ENCODE measurements at regions not wholly inside any gene's neighbourhood (a gene's known extent, or its start where the extent isn't known, plus 50 kb on each side); places are given as distances from the start of the nearest gene placed in this dataset.

DNA sequence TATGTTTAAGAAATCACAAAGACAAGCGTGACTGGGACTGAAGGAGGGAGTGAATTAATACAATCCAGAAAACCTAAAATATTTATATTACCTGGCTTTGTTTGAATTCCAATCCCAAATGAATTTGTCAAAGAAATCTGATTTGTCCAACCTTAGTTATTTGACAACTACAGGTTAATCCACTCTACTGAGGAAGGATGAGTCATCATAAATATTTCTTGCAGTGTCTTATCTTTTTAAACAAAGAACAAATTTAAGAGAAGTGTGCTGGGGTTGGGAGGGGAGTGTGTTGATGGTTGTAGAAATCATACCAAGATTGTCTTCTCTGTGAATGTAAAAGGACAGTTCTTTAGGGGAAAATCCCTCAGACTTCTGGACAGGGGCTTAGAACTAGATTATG is 1106.3 kb upstream of the SLC39A10 start:
- H3K27ac ChIP-seq (ENCODE audit: low read length), result no peak overlapping the region
- no peak for DNase-seq
- no peaks in the 10 kb centered on the region for H3K79me2 ChIP-seq (ENCODE audit: low read length)

DNA sequence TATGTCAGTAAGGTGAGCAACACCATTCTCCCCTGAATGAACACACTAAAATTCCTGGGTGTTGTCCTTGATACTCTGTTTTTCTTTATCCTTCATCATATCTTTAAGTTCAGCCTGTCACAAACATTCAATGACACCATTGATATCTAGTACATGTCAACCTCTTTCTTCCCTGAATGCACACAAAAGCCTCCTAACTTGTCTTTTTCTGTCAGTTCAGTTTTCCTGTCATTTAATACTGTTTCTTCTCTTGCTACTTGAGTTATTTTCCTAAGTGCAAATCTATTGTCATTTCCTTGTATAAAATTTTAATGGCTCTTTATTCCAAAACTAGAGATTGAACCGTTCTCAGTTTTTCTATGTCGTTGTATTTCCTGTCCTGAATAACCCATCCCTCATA is 1107.6 kb upstream of the SLC39A10 start:
- no peaks in the 10 kb centered on the region for H4K20me1 ChIP-seq (ENCODE audit: insufficient read depth, low read length)
- no peaks in the 10 kb centered on the region for H3K27me3 ChIP-seq (replicated peaks; ENCODE audit: insufficient read depth, low read length)
- no peak overlapping the region for H3K9ac ChIP-seq (ENCODE audit: low read length)
- no peak overlapping the region for H3K4me2 ChIP-seq (ENCODE audit: low read depth, low read length)
- no peak for DNase-seq
- H2AFZ ChIP-seq (ENCODE audit: low read length), result no peak overlapping the region
- no peaks in the 10 kb centered on the region for H3K4me1 ChIP-seq (ENCODE audit: low read length)
- H3K9me3 ChIP-seq (replicated peaks; ENCODE audit: insufficient read depth, low read length), result no peaks in the 10 kb centered on the region
- H3K9me2 ChIP-seq (replicated peaks; ENCODE audit: insufficient read depth, low read length), result no peaks in the 10 kb centered on the region
- no peaks in the 10 kb centered on the region for H3K79me2 ChIP-seq (ENCODE audit: low read length)
- H3K27ac ChIP-seq (ENCODE audit: low read length), result no peak overlapping the region
- H3K36me3 ChIP-seq (replicated peaks; ENCODE audit: insufficient read depth, low read length), result no peaks in the 10 kb centered on the region
- H3K4me3 ChIP-seq (ENCODE audit: low read length), result no peak overlapping the region
- no peaks in the 10 kb centered on the region for H3F3A ChIP-seq (ENCODE audit: insufficient read depth, low read length)
- TF ChIP-seq EZH2 (optimal IDR thresholded peaks at IDR 0.05; ENCODE audit: low read depth, low read length) (no peak), EZH2phosphoT487 (IDR thresholded peaks at IDR 0.05; ENCODE audit: low read length) (no peak)
- TF ChIP-seq, protein P1, sequence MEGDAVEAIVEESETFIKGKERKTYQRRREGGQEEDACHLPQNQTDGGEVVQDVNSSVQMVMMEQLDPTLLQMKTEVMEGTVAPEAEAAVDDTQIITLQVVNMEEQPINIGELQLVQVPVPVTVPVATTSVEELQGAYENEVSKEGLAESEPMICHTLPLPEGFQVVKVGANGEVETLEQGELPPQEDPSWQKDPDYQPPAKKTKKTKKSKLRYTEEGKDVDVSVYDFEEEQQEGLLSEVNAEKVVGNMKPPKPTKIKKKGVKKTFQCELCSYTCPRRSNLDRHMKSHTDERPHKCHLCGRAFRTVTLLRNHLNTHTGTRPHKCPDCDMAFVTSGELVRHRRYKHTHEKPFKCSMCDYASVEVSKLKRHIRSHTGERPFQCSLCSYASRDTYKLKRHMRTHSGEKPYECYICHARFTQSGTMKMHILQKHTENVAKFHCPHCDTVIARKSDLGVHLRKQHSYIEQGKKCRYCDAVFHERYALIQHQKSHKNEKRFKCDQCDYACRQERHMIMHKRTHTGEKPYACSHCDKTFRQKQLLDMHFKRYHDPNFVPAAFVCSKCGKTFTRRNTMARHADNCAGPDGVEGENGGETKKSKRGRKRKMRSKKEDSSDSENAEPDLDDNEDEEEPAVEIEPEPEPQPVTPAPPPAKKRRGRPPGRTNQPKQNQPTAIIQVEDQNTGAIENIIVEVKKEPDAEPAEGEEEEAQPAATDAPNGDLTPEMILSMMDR (IDR thresholded peaks at IDR 0.05; ENCODE audit: low read length), result no peak

More for the DNA sequence above, 1106.3 kb upstream of the SLC39A10 start:
- no peaks in the 10 kb centered on the region for H3K9me3 ChIP-seq (replicated peaks; ENCODE audit: insufficient read depth, low read length)
- H3K4me1 ChIP-seq (ENCODE audit: low read length), result no peaks in the 10 kb centered on the region
- H3K9me2 ChIP-seq (replicated peaks; ENCODE audit: insufficient read depth, low read length), result no peaks in the 10 kb centered on the region
- H3K4me3 ChIP-seq (ENCODE audit: low read length), result no peak overlapping the region
- no peaks in the 10 kb centered on the region for H3K27me3 ChIP-seq (replicated peaks; ENCODE audit: insufficient read depth, low read length)
- no peaks in the 10 kb centered on the region for H3K36me3 ChIP-seq (replicated peaks; ENCODE audit: insufficient read depth, low read length)
- TF ChIP-seq EZH2 (optimal IDR thresholded peaks at IDR 0.05; ENCODE audit: low read depth, low read length), result no peak
- TF ChIP-seq, protein P1 (IDR thresholded peaks at IDR 0.05; ENCODE audit: low read length), result no peak
- TF ChIP-seq EZH2phosphoT487 (IDR thresholded peaks at IDR 0.05; ENCODE audit: low read length), result no peak
- no peak overlapping the region for H2AFZ ChIP-seq (ENCODE audit: low read length)
- H3K4me2 ChIP-seq (ENCODE audit: low read depth, low read length), result no peak overlapping the region
- no peak overlapping the region for H3K9ac ChIP-seq (ENCODE audit: low read length)
- H4K20me1 ChIP-seq (ENCODE audit: insufficient read depth, low read length), result no peaks in the 10 kb centered on the region
- no peaks in the 10 kb centered on the region for H3F3A ChIP-seq (ENCODE audit: insufficient read depth, low read length)

DNA sequence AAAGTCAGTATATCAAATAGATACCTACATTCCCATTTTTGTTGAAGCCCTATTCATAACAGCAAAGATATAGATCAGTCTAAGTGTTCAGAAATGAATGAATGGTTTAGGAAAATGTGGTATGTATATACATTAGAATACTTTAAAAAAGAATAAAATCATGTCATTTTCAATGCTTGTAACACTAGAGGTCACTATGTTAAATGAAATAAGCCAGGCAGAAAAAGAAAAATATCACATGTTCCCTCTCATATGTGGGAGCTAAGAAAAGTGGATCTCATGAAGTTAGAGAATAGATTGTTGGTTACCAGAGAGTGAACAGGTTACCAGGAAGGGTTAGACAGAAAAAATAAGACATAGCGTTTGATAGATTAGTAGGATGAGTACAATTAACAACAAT is 1111.0 kb upstream of the SLC39A10 start:
- H3K79me2 ChIP-seq (ENCODE audit: low read length), result no peaks in the 10 kb centered on the region
- peak; percentile 38 for DNase-seq
- H3K9ac ChIP-seq (ENCODE audit: low read length), result no peak overlapping the region
- no peaks in the 10 kb centered on the region for H3K4me1 ChIP-seq (ENCODE audit: low read length)
- H3K9me3 ChIP-seq (replicated peaks; ENCODE audit: insufficient read depth, low read length), result no peaks in the 10 kb centered on the region
- no peaks in the 10 kb centered on the region for H3K27me3 ChIP-seq (replicated peaks; ENCODE audit: insufficient read depth, low read length)
- H3F3A ChIP-seq (ENCODE audit: insufficient read depth, low read length), result no peaks in the 10 kb centered on the region
- H3K4me2 ChIP-seq (ENCODE audit: low read depth, low read length), result no peak overlapping the region
- H3K36me3 ChIP-seq (replicated peaks; ENCODE audit: insufficient read depth, low read length), result no peaks in the 10 kb centered on the region
- no peak overlapping the region for H3K27ac ChIP-seq (ENCODE audit: low read length)
- H4K20me1 ChIP-seq (ENCODE audit: insufficient read depth, low read length), result no peaks in the 10 kb centered on the region
- TF ChIP-seq, protein P1 (IDR thresholded peaks at IDR 0.05; ENCODE audit: low read length), result peak; percentile 36
- TF ChIP-seq EZH2 (optimal IDR thresholded peaks at IDR 0.05; ENCODE audit: low read depth, low read length) (no peak), EZH2phosphoT487 (IDR thresholded peaks at IDR 0.05; ENCODE audit: low read length) (no peak)
- H3K4me3 ChIP-seq (ENCODE audit: low read length), result no peak overlapping the region
- no peak overlapping the region for H2AFZ ChIP-seq (ENCODE audit: low read length)
- no peaks in the 10 kb centered on the region for H3K9me2 ChIP-seq (replicated peaks; ENCODE audit: insufficient read depth, low read length)
